Dendritic cell treated with granulocyte-macrophage colony-stimulating factor and Interleukin-4, amounts not matched to agents 40 ng/mL and 50 ng/mL, for 4 days (primary cell): ENCODE measurements at regions not wholly inside any gene's neighbourhood (a gene's known extent, or its start where the extent isn't known, plus 50 kb on each side); places are given as distances from the start of the nearest gene placed in this dataset.
"Not testable (repeated sequence)": the region's sequence is repeated elsewhere in the genome, so short reads cannot be mapped to it uniquely, and the experiment has no call there.

Experiments used
- H3K27ac Mint-ChIP-seq: one replicate; pipeline ENCODE4 v1.8.0; 2022; ENCODE audit warnings: mild to moderate bottlenecking, mixed read lengths
- H3K27me3 Mint-ChIP-seq: one replicate; pipeline ENCODE4 v1.8.0; 2022; ENCODE audit warnings: mild to moderate bottlenecking, mixed read lengths
- H3K36me3 Mint-ChIP-seq: one replicate; pipeline ENCODE4 v1.8.0; 2022; ENCODE audit warnings: low read depth, mixed read lengths
- H3K4me1 Mint-ChIP-seq: one replicate; pipeline ENCODE4 v1.8.0; 2022; ENCODE audit warnings: low read depth, mixed read lengths
- H3K4me3 Mint-ChIP-seq: one replicate; pipeline ENCODE4 v1.8.0; 2022; ENCODE audit warnings: mild to moderate bottlenecking, moderate library complexity, mixed read lengths
- H3K9me3 Mint-ChIP-seq: one replicate; pipeline ENCODE4 v1.8.0; 2022; ENCODE audit warnings: mixed read lengths
- intact Hi-C: fragments of 100-400 bp; cut with micrococcal nuclease; formaldehyde crosslinking; loops from one replicate; pipeline ENCODE4 v1.15.0; 2022

DNA sequence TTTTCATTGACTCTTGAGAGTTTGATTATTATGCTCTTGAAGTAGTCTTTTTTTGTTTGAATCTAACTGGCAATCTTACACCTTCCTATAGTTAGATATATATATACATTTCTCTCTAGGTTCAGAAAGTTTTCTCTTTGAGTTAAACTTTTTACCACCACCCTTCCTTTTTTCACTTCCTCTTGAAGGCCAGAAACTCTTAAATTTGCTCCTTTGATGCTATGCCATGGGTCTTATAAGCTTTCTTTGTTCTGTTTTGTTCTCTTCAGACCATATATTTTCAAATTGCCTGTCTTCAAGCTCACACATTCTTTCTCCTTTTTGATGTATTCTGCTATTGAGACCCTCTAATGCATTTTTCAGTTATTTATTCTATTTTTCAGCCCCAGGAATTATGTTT lies 513.5 kb upstream of the CNTN5 start:
- H3K9me3 Mint-ChIP-seq = peaks cover 11% of the 10 kb centered on the region
- H3K4me3 Mint-ChIP-seq = no peak overlapping the region
- H3K27ac Mint-ChIP-seq = no peak overlapping the region
- no peaks in the 10 kb centered on the region for H3K36me3 Mint-ChIP-seq
- intact Hi-C loops = no loop called here
- H3K4me1 Mint-ChIP-seq = no peaks in the 10 kb centered on the region
- no peaks in the 10 kb centered on the region for H3K27me3 Mint-ChIP-seq

DNA sequence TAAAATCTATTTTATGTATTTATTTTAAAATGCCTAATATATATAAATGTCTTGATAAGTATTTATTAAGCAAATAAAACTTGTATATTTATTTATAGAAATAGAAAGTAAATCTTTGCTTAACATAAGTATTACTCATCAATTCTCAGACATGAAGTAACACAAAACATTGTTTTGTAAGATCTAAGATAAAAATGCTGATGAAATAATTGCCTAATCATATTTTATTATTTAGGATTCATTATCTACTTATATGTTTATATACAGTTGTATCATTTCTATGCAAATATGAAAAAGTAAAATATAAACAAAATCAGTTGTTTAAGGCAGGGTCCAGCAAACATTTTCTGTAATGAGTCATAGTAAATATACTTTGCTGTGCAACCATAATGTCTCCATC lies 507.8 kb upstream of the CNTN5 start:
- peaks cover 19% of the 10 kb centered on the region for H3K9me3 Mint-ChIP-seq
- intact Hi-C loops = no loop called here

DNA sequence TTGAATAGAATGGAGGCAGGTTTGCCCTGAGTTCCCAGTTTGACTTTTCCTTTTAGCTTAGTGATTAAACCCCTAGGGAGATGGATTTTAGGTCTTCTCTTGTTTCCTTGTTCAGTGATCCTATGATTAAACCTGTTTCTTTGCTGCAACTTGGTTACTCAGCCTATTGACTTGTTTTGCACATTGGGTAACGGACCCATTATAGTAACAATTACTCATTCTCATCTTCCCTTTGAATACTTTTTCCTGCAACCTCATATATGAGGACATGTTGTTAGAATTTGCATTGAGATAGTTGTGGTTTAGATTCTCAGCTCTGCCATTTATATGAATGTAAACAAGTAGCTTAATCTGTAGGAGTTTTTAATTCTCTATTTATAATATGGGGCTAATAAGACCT lies 489.2 kb upstream of the CNTN5 start:
- Mint-ChIP-seq H3K27ac (no peak overlapping the region), H3K27me3 (no peaks in the 10 kb centered on the region), H3K4me3 (no peak overlapping the region), H3K9me3 (no peaks in the 10 kb centered on the region), H3K36me3 (no peaks in the 10 kb centered on the region), H3K4me1 (no peaks in the 10 kb centered on the region)
- intact Hi-C loops = no loop called here

More for the DNA sequence above, 507.8 kb upstream of the CNTN5 start:
- Mint-ChIP-seq H3K27me3 (no peaks in the 10 kb centered on the region), H3K4me3 (no peak overlapping the region), H3K36me3 (no peaks in the 10 kb centered on the region), H3K4me1 (no peaks in the 10 kb centered on the region), H3K27ac (no peak overlapping the region)

DNA sequence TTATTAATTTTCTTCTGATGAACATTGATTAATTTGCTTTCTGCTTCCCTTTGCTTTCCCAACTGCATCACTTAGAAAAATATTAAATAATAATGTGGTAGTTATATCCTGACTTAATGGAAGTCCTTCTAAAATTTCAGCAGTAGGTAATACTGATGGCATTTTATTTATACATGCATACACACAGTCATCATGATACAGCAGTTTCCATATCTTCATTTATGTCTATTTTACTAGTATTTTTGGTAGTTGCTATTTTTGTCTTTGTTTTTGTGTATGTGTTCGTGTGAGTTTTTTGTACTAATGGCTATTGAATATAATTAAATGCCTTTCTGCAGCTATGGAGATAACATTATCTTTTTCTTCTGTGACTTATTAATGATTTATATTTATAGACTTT lies 484.7 kb upstream of the CNTN5 start:
- intact Hi-C loops = no loop called here
- Mint-ChIP-seq H3K9me3 (no peaks in the 10 kb centered on the region), H3K4me1 (no peaks in the 10 kb centered on the region), H3K4me3 (no peak overlapping the region), H3K36me3 (no peaks in the 10 kb centered on the region), H3K27me3 (no peaks in the 10 kb centered on the region), H3K27ac (no peak overlapping the region)

DNA sequence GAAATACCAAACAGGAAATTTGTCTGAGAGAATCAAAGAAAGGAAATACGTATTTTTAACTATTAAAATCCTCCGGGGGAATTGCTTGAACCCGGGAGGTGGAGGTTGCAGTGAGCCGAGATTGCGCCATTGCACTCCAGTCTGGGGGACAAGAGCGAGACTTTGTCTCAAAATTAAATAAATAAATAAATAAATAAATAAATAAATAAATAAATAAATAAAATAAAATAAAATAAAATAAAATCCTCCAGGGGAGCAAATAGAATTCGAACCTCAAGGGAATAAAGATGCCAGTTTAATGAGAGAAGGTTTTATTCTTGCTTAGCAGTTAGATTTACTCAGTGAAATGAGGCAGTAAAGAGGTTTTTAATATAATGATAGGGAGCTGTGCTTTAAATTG lies 482.4 kb upstream of the CNTN5 start:
- H3K4me1 Mint-ChIP-seq, intact Hi-C loops, H3K27me3 Mint-ChIP-seq, H3K4me3 Mint-ChIP-seq, H3K27ac Mint-ChIP-seq, H3K36me3 Mint-ChIP-seq, H3K9me3 Mint-ChIP-seq: not testable (repeated sequence)

DNA sequence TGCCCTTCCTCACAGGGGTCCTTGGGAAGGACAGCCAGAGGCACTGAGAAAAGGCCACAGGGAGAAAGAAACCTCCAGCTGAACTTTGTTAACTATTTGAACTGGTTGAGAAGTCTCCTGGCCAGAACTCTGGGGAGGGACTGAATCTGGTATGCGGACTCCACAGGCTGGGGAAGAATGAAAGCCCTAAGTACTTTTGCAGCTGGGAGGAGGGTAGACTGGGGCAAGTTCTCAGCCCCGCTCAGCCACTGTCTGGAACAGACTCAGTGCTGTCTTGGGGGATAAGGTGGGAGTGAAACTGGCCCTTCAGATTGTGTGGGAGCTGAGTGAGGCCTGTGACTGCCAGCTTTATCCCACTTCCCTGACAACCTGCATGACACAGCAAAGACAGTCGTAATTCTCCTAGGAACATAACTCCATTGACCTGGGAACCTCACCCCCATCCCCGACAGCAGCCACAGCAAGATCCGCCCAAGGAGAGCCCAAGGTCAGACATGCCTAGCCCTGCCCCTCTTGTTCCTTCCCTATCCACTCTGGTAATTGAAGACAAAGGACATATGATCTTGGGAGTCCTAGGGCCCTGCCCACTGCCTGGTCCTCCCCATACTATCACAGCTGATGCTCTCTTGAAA lies 475.1 kb upstream of the CNTN5 start:
- H3K27ac Mint-ChIP-seq = no peak overlapping the region

DNA sequence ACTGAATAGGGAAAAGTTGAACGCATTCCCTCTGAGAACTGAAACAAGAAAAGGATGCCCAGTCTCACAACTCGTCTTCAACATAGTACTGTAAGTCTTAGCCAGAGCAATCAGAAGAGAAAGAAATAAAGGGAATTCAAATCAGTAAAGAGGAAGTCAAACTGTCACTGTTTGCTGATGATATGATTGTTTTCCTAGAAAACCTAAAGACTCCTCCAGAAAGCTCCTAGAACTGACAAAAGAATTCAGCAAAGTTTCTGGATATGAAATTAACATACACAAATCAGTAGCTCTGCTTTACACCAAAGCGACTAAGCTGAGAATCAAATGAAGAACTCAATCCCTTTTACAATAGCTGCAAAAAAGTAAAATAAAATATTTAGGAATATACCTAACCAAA lies 471.2 kb upstream of the CNTN5 start:
- intact Hi-C loops = no loop called here
- Mint-ChIP-seq H3K27ac (no peak overlapping the region), H3K36me3 (no peaks in the 10 kb centered on the region), H3K27me3 (no peaks in the 10 kb centered on the region), H3K4me1 (no peaks in the 10 kb centered on the region), H3K4me3 (no peak overlapping the region), H3K9me3 (peaks cover 53% of the 10 kb centered on the region)

More for the DNA sequence above, 475.1 kb upstream of the CNTN5 start:
- intact Hi-C loops = no loop called here
- Mint-ChIP-seq H3K36me3 (no peaks in the 10 kb centered on the region), H3K4me3 (no peak overlapping the region), H3K27me3 (no peaks in the 10 kb centered on the region), H3K9me3 (peaks cover 52% of the 10 kb centered on the region), H3K4me1 (no peaks in the 10 kb centered on the region)

DNA sequence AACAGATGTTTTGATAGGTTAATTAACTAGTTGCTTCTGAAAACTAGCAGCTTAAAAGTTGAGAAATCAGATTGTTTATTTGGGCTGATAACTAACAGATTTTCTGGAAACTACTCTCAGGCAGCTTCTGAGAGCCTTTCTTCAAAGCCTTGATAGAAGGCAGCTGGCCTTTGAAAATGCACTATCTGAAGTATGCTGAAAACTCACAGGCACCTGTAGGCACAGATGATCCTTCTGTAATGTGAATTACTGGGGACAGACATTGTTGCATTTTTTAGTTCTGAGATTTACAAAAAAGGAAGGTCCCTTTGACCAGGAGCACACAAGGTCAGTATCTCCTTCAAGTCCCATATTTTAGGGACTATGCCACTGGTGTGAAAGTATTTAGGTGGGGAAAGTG lies 460.8 kb upstream of the CNTN5 start:
- no peaks in the 10 kb centered on the region for H3K36me3 Mint-ChIP-seq
- H3K27me3 Mint-ChIP-seq = no peaks in the 10 kb centered on the region
- H3K4me1 Mint-ChIP-seq = no peaks in the 10 kb centered on the region
- H3K27ac Mint-ChIP-seq = no peak overlapping the region
- intact Hi-C loops = no loop called here
- H3K9me3 Mint-ChIP-seq = peaks cover 9% of the 10 kb centered on the region
- no peak overlapping the region for H3K4me3 Mint-ChIP-seq

DNA sequence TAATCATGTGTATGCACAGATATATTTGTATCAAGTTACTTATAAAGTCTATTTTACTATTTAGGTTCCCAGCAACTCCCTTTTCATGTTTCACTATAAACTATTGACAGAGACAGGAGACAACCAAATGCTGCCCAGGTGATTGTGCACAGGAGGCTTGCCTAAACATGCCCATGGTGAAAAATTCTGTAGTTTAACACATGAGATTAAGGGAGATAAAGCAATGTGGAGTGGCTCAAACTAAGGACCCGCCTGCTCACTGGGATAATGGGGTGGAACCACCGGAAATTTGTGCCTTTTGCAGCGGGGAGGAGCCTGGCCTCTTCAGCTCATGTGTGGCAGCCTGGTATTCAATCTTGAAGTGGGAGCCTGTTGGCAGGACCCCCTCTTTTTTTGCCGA lies 459.5 kb upstream of the CNTN5 start:
- intact Hi-C loops = no loop called here
- Mint-ChIP-seq H3K27me3 (no peaks in the 10 kb centered on the region), H3K27ac (no peak overlapping the region), H3K4me1 (no peaks in the 10 kb centered on the region), H3K9me3 (peaks cover 9% of the 10 kb centered on the region), H3K4me3 (no peak overlapping the region), H3K36me3 (no peaks in the 10 kb centered on the region)

DNA sequence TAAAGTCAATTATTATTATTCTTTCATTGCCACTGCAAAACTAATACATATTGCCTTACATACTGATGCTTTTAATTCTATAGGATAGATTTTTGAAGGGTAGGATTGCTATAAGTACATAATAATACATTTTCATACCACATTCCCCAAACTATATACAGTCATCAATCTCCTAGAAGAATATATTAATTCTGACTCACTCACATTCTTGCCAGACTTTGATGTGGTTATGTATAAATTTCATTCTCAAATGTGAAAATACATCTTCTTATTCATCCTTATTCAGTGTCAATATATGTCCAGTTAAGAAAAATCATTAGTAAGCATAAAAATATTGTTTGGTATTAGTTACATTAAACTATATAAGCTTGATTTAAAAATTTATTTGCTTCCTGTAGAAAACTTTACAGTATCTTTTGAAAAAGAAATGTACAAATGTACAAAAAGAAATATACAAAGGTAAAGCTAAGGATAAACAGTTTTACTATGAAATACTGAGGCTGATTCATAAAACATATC lies 458.8 kb upstream of the CNTN5 start:
- no peak overlapping the region for H3K27ac Mint-ChIP-seq
- no peaks in the 10 kb centered on the region for H3K27me3 Mint-ChIP-seq
- no peaks in the 10 kb centered on the region for H3K4me1 Mint-ChIP-seq
- intact Hi-C loops = no loop called here
- no peak overlapping the region for H3K4me3 Mint-ChIP-seq
- peaks cover 14% of the 10 kb centered on the region for H3K9me3 Mint-ChIP-seq
- H3K36me3 Mint-ChIP-seq = no peaks in the 10 kb centered on the region

DNA sequence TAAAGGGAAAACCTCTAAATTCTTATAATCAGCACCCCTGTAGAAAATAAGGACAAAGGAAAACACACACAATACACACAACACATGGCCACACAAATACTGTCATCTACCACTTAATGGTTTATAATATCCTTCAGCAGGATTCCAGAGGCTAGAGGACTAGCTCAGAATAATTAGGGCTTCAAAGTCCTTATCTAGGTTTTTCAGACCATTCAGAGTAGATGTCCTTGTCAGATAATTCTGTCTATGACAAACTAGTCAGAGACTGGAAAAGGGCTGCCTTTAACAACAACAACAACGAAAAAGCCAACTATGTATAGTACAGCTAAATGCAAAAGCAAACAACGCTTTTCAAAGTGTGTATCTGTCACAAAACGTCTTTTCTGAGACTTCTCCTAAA lies 456.5 kb upstream of the CNTN5 start:
- Mint-ChIP-seq H3K36me3 (no peaks in the 10 kb centered on the region), H3K27me3 (no peaks in the 10 kb centered on the region), H3K4me1 (no peaks in the 10 kb centered on the region), H3K4me3 (no peak overlapping the region), H3K9me3 (peaks cover 18% of the 10 kb centered on the region), H3K27ac (no peak overlapping the region)
- intact Hi-C loops = no loop called here

DNA sequence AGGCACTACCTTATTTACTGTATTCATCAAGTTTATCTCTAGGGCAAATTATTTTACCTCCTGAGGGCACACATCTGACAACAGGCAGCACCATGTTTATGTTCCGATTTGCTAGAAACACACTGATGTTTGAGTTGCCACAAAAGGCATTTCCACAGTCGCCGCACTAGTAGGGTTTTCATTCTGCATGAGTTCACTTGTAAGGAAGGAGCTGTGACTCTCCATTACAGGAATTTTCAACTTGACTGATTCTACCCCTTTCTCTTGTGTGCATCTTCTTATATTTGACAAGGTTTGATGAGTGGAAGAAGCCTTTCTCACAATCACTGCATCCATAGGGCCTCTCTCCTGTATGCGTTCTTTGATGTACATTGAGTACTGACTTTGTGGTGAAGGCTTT lies 455.9 kb upstream of the CNTN5 start:
- H3K36me3 Mint-ChIP-seq = no peaks in the 10 kb centered on the region
- H3K27ac Mint-ChIP-seq = no peak overlapping the region
- H3K4me1 Mint-ChIP-seq = no peaks in the 10 kb centered on the region
- intact Hi-C loops = no loop called here
- peaks cover 18% of the 10 kb centered on the region for H3K9me3 Mint-ChIP-seq
- H3K4me3 Mint-ChIP-seq = no peak overlapping the region
- no peaks in the 10 kb centered on the region for H3K27me3 Mint-ChIP-seq

DNA sequence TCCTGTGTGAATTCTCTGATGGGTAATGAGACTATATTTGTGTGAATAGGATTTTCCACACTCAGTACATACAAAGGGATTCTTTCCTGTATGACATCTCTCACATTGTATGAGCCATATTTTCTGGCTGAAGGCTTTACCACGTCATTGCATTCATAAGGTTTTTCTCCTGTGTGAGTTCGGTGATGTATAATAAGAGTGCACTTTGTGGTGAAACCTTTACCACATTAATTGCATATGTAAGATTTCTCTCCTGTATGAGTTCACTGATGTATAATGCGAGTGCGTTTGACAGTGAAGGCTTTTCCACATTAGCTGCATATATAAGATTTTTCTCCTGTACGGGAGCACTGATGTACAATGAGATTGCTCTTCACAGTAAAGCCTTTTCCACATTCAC lies 455.4 kb upstream of the CNTN5 start:
- no peak overlapping the region for H3K27ac Mint-ChIP-seq
- no peaks in the 10 kb centered on the region for H3K36me3 Mint-ChIP-seq
- intact Hi-C loops = no loop called here
- H3K4me3 Mint-ChIP-seq = no peak overlapping the region
- no peaks in the 10 kb centered on the region for H3K27me3 Mint-ChIP-seq
- H3K4me1 Mint-ChIP-seq = no peaks in the 10 kb centered on the region
- H3K9me3 Mint-ChIP-seq = peaks cover 23% of the 10 kb centered on the region

DNA sequence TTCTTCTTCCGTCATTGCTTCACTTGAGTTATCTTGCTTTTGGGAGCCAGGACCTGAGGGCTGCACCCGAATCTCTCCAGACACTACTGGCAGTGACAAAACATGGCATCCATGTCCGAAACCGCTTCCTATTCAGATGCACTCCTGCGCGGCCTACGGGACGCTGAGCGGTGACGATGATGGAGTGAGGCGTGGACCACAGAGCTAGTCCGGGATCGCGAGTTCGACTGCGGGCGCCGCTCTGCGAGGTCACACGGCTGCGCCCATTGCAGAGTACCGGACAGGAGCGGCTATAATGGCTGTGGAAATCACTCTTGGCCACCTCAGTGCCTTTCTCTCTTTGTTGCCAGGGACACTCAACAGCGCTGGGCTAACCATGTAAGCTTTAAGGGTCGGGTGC lies 453.8 kb upstream of the CNTN5 start:
- H3K27ac Mint-ChIP-seq = no peak overlapping the region
- H3K9me3 Mint-ChIP-seq = peaks cover 26% of the 10 kb centered on the region
- H3K4me1 Mint-ChIP-seq = no peaks in the 10 kb centered on the region
- no peaks in the 10 kb centered on the region for H3K36me3 Mint-ChIP-seq
- intact Hi-C loops = no loop called here
- no peaks in the 10 kb centered on the region for H3K27me3 Mint-ChIP-seq
- H3K4me3 Mint-ChIP-seq = no peak overlapping the region

DNA sequence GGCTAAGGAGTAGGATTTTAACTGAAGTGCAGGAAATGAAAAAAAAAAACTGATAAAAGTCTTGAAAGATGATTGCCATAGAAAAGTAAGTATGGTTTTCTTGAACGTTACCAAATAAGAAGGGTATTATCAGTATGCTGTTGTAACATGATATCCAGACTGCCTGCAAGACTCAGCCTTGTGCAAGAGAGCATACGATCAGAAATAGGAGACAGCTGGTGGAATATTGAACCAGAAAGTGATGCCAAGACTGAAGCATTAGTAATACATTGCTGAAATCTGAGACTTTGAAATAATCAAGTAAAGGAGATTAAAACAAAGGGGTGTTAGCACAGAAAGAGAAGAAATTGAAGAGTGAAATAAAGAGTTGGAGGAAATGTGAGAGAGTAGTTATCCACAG lies 452.7 kb upstream of the CNTN5 start:
- H3K27me3 Mint-ChIP-seq = no peaks in the 10 kb centered on the region

More for the DNA sequence above, 452.7 kb upstream of the CNTN5 start:
- Mint-ChIP-seq H3K4me1 (no peaks in the 10 kb centered on the region), H3K4me3 (no peak overlapping the region), H3K36me3 (no peaks in the 10 kb centered on the region), H3K9me3 (peaks cover 26% of the 10 kb centered on the region), H3K27ac (no peak overlapping the region)
- intact Hi-C loops = no loop called here
